ENCODE measurements at regions not wholly inside any gene's neighbourhood (a gene's known extent, or its start where the extent isn't known, plus 50 kb on each side); places are given as distances from the start of the nearest gene placed in this dataset.

- no peak for DNase-seq
These were observed 177.3 kb upstream of the ARL4C start for GRCh38 chr2:234673961-234674759.

- no peak for DNase-seq
These were observed 176.6 kb upstream of the ARL4C start for GRCh38 chr2:234673501-234673900.

- DNase-seq = no peak
These were observed 175.7 kb upstream of the ARL4C start for GRCh38 chr2:234672498-234673150.

- DNase-seq = no peak
These were observed 174.8 kb upstream of the ARL4C start for GRCh38 chr2:234671716-234672115.

GRCh38 chr2:234671231-234671630, 174.3 kb upstream of the ARL4C start:
- no peak for DNase-seq

GRCh38 chr2:234670806-234671205, 173.9 kb upstream of the ARL4C start:
- no peak for DNase-seq

GRCh38 chr2:234670052-234670451, 173.2 kb upstream of the ARL4C start:
- no peak for DNase-seq

- no peak for DNase-seq
These were observed 172.7 kb upstream of the ARL4C start for GRCh38 chr2:234669621-234670020.

- DNase-seq = no peak
These were observed 172.1 kb upstream of the ARL4C start for GRCh38 chr2:234669001-234669400.

- DNase-seq = no peak
These were observed 170.0 kb upstream of the ARL4C start for GRCh38 chr2:234666911-234667310.

- no peak for DNase-seq
These were observed 168.4 kb upstream of the ARL4C start for GRCh38 chr2:234665304-234665703.

GRCh38 chr2:234661849-234662248, 165.0 kb upstream of the ARL4C start:
- DNase-seq = no peak

- no peak for DNase-seq
These were observed 164.3 kb upstream of the ARL4C start for GRCh38 chr2:234661175-234661574.

- DNase-seq = no peak
These were observed 158.8 kb upstream of the ARL4C start for GRCh38 chr2:234655706-234656105.

- DNase-seq = no peak
These were observed 154.0 kb upstream of the ARL4C start for GRCh38 chr2:234650911-234651310.

- no peak for DNase-seq
These were observed 153.1 kb upstream of the ARL4C start for GRCh38 chr2:234649951-234650350.

- DNase-seq = no peak
These were observed 146.5 kb upstream of the ARL4C start for GRCh38 chr2:234643407-234643806.

- DNase-seq = no peak
These were observed 144.2 kb upstream of the ARL4C start for GRCh38 chr2:234641086-234641485.

GRCh38 chr2:234640657-234641056, 143.8 kb upstream of the ARL4C start:
- no peak for DNase-seq

- DNase-seq = no peak
These were observed 142.1 kb upstream of the ARL4C start for GRCh38 chr2:234638966-234639365.

- DNase-seq = no peak
These were observed 138.4 kb upstream of the ARL4C start for GRCh38 chr2:234635284-234635683.

GRCh38 chr2:234633581-234634230, 136.8 kb upstream of the ARL4C start:
- no peak for DNase-seq

- no peak for DNase-seq
These were observed 135.9 kb upstream of the ARL4C start for GRCh38 chr2:234632527-234633391.
